Activated CD8-positive, alpha-beta memory T cell treated with anti-CD3 and anti-CD28 coated beads, Interleukin-2, amount 50 U/mL, for 24 hours (primary cell): ENCODE measurements at regions not wholly inside any gene's neighbourhood (a gene's known extent, or its start where the extent isn't known, plus 50 kb on each side); places are given as distances from the start of the nearest gene placed in this dataset.

Source experiments
- DNase-seq: peaks from one replicate; pipeline ENCODE4 v3.0.0-alpha.2; 2020; ENCODE audit errors: extremely low read depth

DNA sequence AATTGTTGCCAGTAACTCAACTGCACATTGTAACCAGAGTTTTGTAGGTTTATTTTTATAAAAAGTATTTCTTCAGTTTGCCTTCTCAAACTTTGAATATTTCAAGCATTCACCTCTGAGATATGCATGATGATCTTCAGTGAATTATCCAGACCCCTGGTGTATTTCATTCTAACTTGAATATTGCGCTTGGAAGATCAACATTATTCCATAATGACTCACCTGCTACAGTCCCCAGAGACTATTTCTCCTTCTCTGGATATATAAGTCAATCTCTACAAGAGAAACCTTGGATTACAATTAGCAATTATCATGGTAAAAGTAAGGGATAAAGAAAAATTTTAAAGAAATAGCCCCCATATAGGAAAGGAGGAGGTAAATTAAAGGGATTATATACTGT lies 1041.0 kb downstream of the TLE1 start:
- DNase-seq: no peak

DNA sequence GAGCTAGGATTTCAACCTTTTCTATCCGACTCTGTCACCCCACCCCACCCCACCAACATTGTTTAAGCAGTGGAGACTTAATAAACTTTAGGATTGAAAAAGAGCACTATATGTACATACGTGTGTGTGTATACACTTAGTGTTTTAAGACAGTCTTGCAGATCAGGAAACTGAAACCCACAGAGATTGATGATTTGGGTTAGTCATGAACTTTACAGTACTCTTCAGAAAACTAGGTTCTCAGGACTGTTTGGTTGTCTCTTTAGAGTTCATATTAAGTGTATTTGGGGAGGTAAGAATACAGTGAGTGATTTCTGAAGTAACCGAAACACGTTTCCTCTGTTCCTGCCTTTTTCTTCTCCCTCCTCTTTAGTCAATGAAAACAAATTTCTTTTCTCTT lies 1043.1 kb downstream of the TLE1 start:
- DNase-seq: no peak

DNA sequence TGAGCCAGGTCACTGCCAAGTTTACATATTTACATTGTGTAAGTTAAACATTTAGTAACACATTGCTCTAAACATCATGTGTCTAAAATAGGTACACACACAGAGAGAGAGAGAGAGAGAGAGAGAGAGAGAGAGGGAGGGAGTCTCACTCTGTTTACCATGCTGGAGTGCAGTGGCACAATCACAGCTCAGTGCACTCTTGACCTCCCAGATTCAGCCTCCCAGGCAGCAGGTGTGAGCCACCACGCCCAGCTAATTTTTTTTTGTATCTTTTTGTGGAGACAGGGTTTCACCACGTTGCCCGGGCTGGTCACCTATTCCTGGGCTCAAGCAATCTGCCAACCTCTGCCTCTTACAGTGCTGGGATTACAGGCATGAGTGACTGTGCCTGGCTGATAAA lies 1045.3 kb downstream of the TLE1 start:
- DNase-seq: no peak

DNA sequence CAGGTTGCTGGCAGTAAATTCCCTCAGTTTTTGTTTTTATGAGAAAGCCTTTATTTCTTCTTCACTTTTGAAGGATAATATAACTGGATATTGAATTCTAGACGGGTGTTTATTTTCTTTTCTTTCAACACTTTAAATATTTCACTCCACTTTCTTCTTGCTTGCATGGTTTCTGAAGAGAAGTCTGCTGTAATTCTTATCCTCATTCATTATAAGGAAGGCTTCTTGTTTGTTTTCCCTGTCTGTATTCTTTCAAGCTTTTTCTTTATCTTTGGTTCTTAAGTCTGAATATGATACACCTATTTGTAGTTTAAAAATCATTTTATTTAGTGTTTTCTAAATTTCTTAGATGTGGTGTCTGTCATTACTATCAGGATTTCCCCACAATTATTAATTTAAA lies 1054.3 kb downstream of the TLE1 start:
- no peak for DNase-seq

DNA sequence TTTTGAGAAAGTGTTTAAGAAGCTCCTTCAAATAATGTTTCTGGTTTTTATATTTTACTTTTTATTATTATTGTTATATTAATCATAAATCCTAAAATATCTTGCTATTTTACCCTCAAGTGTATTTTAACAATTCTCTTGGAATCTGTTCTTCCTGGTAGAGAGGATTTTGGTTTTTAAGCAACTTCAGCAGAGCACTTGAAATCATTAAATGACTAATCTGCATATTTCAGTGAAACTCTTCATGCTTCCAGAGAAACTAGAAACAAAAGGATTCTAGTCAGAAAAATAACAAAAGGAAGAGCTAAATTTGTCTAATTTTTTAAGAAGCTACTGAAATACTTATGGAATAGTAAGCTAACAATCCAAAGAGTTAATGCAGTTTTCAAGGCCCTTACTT lies 1057.3 kb downstream of the TLE1 start:
- DNase-seq: no peak

DNA sequence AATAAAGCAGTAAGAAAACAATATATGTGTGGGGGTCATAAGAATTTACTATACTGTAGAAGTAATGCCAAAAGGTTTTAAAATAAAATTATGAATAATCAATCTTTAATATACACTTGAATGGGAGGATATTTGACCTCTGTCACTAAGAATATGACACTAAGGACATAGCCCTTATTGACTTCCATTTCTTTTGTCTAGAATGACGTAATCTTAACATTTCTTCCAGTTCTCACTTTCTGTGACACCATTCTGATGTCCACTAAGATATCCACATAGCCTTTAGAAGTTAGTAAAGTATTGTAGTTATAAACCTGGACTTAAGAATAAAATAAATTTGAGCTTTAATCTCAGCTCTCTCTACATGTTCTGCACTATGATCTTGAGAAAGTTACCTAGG lies 1050.7 kb downstream of the TLE4 start:
- DNase-seq: no peak

DNA sequence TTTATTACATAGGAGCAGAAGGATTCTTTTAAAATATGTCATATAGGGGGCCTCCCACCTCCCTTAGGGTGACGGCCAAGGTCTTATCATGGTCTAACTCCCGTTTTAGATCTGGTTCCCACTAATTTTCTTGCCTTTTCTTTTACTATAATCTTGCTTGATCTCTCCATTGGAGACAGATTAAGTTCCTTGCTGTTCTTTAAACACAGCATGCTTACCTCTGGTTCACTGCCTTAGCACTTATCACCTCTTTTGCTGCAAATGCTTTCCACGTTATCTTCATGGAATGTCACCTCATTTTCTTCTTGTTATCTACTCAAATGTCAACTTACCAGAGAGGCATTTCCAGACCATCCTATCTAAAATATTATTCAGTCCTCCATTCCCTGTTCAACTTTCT lies 1047.6 kb downstream of the TLE4 start:
- no peak for DNase-seq

DNA sequence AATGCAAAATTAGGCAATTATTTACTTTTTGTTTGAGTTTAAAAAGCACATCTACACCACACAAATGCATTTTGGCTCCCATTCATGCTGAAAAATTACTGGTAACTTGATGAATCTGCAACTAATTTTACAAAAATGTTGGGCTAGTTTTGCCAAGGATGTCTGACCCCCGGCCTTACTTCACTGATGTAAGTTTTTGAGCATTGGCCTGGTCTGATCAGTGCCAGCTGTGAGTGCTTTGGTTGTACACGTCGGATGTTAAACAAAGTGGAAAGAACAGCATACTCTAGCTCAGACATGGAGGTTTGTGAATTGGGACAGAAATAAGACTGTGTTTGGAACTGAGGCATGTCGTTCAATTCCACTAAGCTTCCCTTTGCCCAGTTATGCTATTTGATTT lies 1044.2 kb downstream of the TLE4 start:
- no peak for DNase-seq

DNA sequence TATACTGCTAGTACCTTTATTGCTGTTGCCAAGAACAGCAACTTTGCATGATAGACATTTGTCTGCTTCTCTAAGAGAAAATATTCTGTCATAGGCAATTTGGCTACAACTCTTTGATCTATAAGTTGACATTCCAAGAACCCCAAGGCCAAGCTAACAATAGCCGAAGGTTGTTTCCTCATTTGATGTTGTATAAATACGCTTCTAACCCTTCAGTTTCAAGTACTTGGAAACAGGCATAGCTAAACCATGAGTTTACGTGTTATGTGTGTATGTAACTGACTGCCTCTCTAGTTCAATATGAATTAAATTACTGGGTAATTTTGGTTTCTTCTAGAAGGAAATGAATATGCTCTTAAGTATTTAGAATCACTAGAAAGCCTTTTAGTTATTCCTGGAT lies 1034.0 kb downstream of the TLE4 start:
- no peak for DNase-seq

DNA sequence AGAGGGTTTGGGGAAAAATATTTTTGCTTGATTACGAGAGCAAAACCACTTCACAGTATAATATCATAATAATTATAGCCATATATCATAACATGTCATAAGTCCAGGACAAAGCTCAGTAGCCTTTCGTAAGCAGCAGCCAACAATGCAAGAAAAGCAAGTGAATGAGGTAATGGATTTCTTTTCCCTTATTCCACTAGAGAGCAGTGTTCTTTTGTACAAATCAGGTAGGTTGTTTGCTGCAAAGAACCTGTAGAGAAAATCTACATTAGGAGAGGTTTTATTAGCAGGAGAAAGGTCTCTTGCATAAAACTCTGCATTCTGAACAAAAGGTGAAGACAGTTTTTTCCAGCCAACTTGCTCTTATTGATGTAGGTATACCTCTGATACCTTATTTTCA lies 1033.4 kb downstream of the TLE4 start:
- no peak for DNase-seq

DNA sequence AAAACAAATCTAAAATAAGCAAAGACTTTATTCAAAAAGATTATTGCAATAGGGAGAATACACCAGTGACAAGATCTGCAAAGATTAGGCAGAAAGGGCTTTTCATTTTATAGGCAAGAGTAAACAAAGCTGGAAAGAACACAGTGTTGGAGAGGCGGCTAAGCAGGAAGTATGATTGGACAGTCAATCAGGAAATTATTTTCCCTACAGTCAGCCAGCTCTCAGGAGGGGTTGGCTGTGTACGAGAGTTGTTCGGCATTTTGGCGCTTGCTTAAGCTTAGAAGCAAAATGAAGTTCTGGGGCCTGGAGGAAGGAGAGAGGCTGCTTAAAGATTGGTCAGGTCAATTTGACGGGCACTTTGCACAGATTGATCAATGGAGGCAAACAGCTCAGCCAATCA lies 1030.5 kb downstream of the TLE4 start:
- no peak for DNase-seq

DNA sequence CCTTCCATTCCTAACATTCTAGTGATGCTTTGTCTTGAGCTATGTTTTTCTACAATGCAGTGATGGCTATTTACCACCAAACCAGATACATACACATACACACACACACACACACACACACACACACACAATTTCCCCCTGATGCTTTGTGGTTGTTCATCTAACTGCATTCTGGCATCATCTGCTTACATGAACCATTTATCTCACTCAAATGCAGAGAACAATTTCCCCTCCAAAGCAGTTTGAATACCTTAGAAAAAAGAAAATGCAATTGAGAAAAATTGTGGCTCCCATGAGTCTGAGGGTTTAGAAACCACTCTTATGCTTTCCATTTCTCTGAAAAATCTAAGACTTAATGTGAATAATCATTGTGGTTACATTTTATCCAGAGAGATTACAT lies 1024.8 kb downstream of the TLE4 start:
- DNase-seq: no peak

DNA sequence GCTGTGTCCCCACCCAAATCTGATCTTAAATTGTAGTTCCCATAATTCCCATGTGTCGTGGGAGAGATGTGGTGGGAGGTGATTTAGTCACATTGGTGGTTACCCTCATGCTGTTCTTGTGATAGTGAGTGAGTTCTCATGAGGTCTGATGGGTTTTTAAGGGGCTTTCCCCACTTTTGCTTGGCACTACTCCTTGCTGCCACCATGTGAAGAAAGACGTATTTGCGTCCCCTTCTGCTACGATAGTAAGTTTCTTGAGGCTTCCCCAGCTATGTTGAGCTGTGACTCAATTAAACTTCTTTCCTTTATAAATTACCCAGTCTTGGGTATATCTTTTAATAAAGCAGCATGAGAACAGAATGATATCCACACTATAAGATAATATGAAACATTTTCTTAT lies 1023.4 kb downstream of the TLE4 start:
- no peak for DNase-seq

DNA sequence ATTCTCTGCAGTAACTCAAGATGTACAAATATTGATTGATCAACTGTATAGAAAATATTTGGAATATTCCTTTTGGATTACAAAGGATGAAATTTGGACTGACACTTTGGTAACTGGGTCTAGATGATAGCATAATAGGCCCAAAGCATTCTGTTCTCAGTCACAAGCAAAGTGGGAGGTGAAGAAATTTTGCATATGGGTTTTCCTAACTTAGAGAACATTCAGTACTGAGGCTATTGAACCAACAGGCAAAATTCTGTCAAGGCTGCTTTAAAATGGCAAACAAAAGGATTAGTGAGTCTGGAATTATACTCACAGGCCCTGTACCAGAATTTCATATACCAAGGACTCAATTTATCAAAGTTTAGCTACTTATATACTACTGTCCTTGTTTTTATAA lies 1020.6 kb downstream of the TLE4 start:
- DNase-seq: no peak

DNA sequence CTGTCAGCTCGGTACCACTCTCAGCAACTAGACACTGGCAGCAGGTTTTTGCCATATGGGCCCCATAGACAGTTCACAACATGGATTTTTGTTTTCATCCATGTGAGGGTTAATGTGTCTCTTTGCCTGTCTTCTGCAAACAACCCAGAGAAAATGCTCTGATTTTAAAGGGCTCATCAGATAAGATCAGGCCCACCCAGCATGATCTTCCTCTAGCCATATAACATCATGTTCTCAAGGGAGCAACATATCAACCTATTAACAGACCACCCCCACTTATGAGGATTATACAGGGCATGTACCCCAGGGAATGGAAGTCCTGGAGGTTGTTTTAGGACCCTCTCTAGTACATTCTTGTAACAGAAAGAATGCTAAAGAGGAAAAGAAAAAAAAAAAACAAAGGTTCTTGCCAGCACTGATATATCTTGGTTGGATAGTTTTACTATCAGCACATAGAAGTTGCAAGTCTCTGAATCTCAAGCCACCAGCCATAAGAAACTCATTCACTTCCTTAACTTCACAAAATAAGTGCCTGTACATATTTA lies 1015.1 kb downstream of the TLE4 start:
- no peak for DNase-seq

DNA sequence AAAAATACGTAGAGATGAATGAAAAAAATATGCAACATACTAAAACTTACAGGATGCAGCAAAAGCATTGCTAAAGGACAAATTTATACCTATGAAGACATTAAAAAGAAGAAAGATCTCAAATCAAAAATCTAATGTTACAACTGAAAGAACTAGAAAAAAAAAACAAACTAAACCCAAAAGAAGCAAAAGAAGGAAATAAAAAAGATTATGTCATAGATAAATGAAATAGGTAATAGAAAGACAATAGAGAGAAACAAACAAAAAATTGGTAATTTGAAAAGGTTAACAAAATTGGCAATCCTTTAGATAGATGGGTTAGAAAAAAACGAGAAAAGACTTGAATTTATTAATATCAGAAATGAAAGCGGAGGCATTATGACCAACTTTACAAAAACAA lies 1000.2 kb downstream of the TLE4 start:
- no peak for DNase-seq

DNA sequence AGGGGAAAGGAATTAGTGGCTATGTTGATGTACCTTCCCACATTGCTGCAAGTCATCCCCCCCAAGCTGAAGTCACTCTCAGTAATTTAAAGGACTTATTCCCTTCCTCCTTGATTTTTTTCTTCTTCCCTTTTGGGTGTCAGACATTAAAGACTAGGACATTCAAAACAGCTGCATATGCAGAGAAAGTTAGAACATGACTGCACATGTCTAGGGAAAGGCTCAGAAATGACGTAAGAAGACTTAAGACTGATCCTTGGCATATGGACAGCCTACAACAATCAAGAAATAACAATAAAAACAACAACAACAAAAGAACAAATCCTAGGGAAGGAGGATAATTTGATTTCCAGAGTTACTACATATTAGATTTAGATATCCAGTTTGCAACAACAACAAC lies 997.5 kb downstream of the TLE4 start:
- no peak for DNase-seq

DNA sequence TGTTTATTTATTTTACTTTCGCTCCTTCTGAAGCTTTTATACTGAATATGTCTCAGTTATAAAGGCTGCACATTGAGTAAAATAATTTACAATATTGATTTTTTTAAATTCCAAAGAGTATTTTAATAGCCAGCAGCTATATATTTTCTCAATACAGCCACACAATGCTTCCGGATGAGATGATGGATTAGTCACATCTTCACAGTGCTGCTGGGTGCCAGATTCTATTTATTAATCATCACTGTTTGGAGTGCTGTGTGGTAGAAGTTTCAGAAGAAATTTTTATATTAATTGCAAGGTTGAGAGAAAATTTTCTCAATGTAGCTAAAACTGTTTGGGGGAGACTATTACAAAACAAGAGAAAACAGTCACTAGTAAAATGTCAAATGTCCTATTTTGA lies 989.8 kb downstream of the TLE4 start:
- no peak for DNase-seq

DNA sequence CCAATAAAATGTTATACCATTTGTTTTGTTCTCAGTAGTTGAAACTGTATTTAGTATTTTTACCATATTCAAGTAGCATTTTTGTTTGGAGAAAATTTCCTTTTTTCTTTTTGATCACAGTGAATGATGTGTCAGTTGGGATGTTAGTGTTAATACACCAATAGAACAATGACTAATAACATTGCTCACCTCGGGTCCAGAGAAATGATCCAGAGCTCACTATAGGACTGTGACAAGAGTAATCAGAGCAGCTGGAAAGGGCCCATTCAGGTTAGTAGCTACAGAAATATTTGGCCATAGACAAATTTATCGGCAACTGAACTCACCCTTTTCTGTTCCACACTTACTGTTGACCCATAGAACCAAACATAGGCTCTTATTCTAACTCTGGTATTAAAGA lies 989.2 kb downstream of the TLE4 start:
- DNase-seq: no peak

DNA sequence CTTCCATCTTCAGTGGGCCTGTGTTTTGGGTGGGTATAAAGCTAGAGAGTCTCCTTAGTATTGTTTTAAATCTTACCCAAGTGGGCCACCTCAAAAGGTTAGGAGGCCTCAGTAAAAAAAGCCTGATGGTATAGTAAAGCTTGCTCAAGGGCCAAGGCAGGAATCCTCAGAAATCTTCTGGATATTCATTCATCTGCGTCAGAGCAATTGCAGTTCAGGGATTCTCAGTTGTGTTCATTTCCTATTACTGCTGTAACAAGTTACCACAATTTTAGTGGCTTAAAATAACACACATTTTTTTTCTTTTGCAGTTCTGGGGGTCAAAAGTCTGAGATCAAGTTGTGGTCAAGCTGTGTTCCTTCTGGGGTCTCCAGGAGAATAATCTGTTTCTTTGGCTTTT lies 985.5 kb downstream of the TLE4 start:
- no peak for DNase-seq

DNA sequence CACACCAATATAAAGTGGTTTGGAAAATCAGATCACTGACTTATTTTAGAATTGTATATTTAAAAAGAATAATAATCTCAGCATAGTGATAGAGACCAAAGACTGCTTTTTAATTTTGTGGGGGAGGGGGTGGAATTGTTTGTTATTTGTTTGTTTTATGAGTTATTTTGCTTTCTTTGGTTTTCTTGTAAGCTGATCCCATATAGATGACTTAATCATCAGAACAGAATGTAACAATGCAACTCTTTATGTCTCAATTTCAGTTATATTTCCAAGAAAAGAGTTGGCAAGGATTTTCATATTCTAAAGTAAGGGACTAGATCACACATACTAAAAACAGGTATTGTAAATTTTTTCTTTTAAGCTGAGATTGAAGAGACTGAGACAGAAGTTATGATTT lies 984.9 kb downstream of the TLE4 start:
- no peak for DNase-seq

DNA sequence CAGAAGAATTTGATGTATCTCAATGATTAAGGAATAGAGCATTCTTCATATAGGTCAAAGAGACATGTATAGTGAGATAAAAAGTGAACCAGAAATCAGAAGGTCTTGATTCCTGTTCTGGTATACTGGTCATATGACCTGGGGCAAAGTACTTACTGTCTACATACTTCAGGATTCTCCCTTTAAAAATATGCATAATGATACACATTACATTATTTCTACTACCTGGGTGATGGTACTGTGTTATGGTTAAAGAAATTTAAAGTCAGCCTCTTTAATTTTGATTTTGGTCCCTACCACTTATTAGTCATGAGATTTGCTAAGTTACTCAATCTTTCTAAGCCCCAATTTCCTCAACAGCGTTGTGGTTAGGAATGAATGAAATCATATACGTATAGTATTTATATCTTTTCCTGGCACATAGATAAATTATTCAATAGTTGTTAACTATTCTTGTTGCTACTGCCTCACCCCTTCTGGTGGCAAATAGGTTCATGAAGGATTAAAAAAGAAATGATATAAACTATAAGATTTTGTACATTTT lies 984.1 kb downstream of the TLE4 start:
- DNase-seq: no peak

DNA sequence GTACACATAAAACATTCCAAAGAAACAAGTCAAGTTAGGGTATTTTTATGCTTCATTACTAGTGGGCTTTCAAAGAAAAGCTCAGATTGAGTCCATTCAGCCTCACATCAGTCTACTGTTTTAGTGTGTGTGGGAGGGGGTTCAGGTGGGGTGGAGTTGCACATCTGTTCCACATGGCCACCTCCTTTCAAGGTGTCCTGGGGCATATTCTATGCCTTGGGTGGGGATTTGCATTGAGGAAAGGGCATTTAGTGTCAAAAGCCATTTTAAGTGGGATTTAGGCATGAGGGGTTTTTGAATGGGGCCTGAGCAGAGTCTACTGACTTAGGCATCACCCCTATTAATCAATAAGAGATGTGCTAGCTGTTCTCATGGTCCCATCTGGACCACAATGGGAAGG lies 983.1 kb downstream of the TLE4 start:
- no peak for DNase-seq

DNA sequence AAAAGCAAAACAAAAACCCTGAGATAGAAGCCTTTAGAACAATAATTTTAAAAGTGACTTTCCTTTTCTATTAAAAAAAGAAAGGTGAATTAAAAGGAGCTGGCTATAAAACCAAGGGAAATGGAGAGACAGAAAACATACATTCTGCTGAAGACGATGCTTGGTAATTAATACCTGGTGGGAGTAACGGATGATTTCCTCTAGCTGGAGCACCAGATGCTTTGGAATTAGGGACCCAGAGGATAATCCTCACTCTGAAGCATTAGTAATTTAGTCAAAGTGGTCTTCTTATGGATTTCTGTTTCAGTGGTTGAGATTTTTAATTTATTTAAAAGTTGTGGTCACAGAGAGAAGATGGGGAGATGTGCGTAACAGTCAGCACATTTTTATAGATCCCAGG lies 982.5 kb downstream of the TLE4 start:
- DNase-seq: no peak

DNA sequence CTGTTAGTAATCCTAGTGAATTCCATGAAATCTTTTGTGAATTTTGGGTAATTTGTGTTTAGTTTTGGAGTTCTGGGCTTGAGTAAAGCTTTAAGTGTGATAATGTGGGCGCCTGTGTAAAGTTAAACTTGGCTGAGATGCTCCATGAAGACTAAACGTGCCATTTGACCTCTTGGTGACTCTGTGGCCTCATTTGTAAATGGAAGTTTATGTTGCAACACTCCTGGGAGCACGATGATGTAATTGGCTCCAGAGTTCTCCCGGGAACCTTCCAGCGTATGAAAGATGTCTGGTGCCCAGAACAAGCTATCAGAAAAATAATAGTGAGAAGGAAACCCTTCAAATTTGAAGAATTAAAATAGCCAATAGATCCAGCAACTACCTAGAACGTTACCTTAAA lies 981.2 kb downstream of the TLE4 start:
- no peak for DNase-seq
